RPMI7951 (cell line): ENCODE measurements at regions not wholly inside any gene's neighbourhood (a gene's known extent, or its start where the extent isn't known, plus 50 kb on each side); places are given as distances from the start of the nearest gene placed in this dataset.
"Not testable (repeated sequence)": the region's sequence is repeated elsewhere in the genome, so short reads cannot be mapped to it uniquely, and the experiment has no call there.

Source experiments
- DNase-seq: peaks from one replicate; pipeline ENCODE4 v3.0.0-alpha.2; 2012; ENCODE audit warnings: low read depth

- no peak for DNase-seq
Measured at GRCh38 chr5:82494942-82495341, 216.8 kb upstream of the RPS23 start.

- no peak for DNase-seq
Measured at GRCh38 chr5:82493221-82493620, 215.1 kb upstream of the RPS23 start.

GRCh38 chr5:82491397-82491796 is 213.2 kb upstream of the RPS23 start:
- no peak for DNase-seq

- no peak for DNase-seq
Measured at GRCh38 chr5:82489683-82490082, 211.5 kb upstream of the RPS23 start.

- DNase-seq, result no peak
Measured at GRCh38 chr5:82487131-82487530, 209.0 kb upstream of the RPS23 start.

- DNase-seq, result peak; percentile 51
Measured at GRCh38 chr5:82480331-82480730, 202.2 kb upstream of the RPS23 start.

GRCh38 chr5:82476155-82476554 is 198.0 kb upstream of the RPS23 start:
- DNase-seq, result no peak

GRCh38 chr5:82473262-82473661 is 195.1 kb upstream of the RPS23 start:
- DNase-seq, result no peak

GRCh38 chr5:82470185-82470994 is 192.2 kb upstream of the RPS23 start:
- peak; percentile 17 for DNase-seq

- DNase-seq, result peak; percentile 83
Measured at GRCh38 chr5:82466986-82467561, 188.9 kb upstream of the RPS23 start.

GRCh38 chr5:82465235-82465634 is 187.1 kb upstream of the RPS23 start:
- DNase-seq, result peak; percentile 20

GRCh38 chr5:82459626-82460025 is 181.5 kb upstream of the RPS23 start:
- no peak for DNase-seq

- DNase-seq, result not testable (repeated sequence)
Measured at GRCh38 chr5:82455317-82455716, 177.2 kb upstream of the RPS23 start.

- DNase-seq, result no peak
Measured at GRCh38 chr5:82448374-82448773, 170.2 kb upstream of the RPS23 start.

- no peak for DNase-seq
Measured at GRCh38 chr5:82447913-82448312, 169.8 kb upstream of the RPS23 start.

- DNase-seq, result no peak
Measured at GRCh38 chr5:82446809-82447208, 168.7 kb upstream of the RPS23 start.

GRCh38 chr5:82445726-82446335 is 167.7 kb upstream of the RPS23 start:
- DNase-seq, result no peak

- DNase-seq, result no peak
Measured at GRCh38 chr5:82439750-82440445, 161.7 kb upstream of the RPS23 start.

- DNase-seq, result not testable (repeated sequence)
Measured at GRCh38 chr5:82437565-82437964, 159.4 kb upstream of the RPS23 start.

GRCh38 chr5:82436291-82436690 is 158.1 kb upstream of the RPS23 start:
- DNase-seq, result peak; percentile 15

- DNase-seq, result not testable (repeated sequence)
Measured at GRCh38 chr5:82434696-82435660, 156.8 kb upstream of the RPS23 start.
